OCI-LY3 (cell line): ENCODE measurements at regions not wholly inside any gene's neighbourhood (a gene's known extent, or its start where the extent isn't known, plus 50 kb on each side); places are given as distances from the start of the nearest gene placed in this dataset.

Source experiments
- H2AFZ ChIP-seq: fragments of 200-600, 300-600 bp; shearing (Covaris generic); 2 replicates; pipeline ENCODE4 v1.6.0; 2014; ENCODE audit warnings: antibody characterized with exemption, low read depth, low read length
- H3K27ac ChIP-seq: fragments of 200-600, 300-600 bp; sonication (generic); 2 replicates; pipeline ENCODE4 v1.5.1; 2014; ENCODE audit warnings: mild to moderate bottlenecking, low read length, moderate library complexity, mixed read lengths
- H3K27me3 ChIP-seq: fragments of 200-600, 300-600 bp; sonication (generic); 2 replicates; pipeline ENCODE4 v1.6.1; 2014; ENCODE audit warnings: low read depth, low read length, mixed read lengths
- H3K36me3 ChIP-seq: fragments of 200-600, 300-600 bp; sonication (generic); replicated peaks from 2 replicates; pipeline ENCODE3; 2014; ENCODE audit warnings: low read depth, low read length, mixed read lengths
- H3K4me1 ChIP-seq: fragments of 300-600, 200-600 bp; sonication (generic); 2 replicates; pipeline ENCODE4 v1.6.1; 2014; ENCODE audit warnings: low read length, mixed read lengths
- H3K4me2 ChIP-seq: fragments of 200-600, 300-600 bp; sonication (generic); 2 replicates; pipeline ENCODE4 v1.6.1; 2014; ENCODE audit warnings: low read length, mixed read lengths
- H3K4me3 ChIP-seq: fragments of 300-600, 200-600 bp; sonication (generic); 2 replicates; pipeline ENCODE4 v1.5.1; 2014; ENCODE audit warnings: antibody characterized with exemption, mild to moderate bottlenecking, low read length, moderate library complexity
- H3K79me2 ChIP-seq: fragments of 300-600, 200-600 bp; shearing (Covaris generic); 2 replicates; pipeline ENCODE4 v1.6.1; 2014; ENCODE audit warnings: mild to moderate bottlenecking, low read length, mixed read lengths
- H3K9ac ChIP-seq: fragments of 300-600, 200-600 bp; shearing (Covaris generic); 2 replicates; pipeline ENCODE4 v1.6.0; 2014; ENCODE audit warnings: mild to moderate bottlenecking, low read length, moderate library complexity
- H3K9me3 ChIP-seq: fragments of 200-600, 300-600 bp; shearing (Covaris generic); 2 replicates; pipeline ENCODE4 v1.6.1; 2014; ENCODE audit warnings: low read length, mixed read lengths; ENCODE audit not compliant: insufficient read depth
- H4K20me1 ChIP-seq: fragments of 200-600, 300-600 bp; sonication (generic); 2 replicates; pipeline ENCODE4 v1.6.1; 2016; ENCODE audit warnings: low read length, mixed read lengths; ENCODE audit not compliant: insufficient read depth
- EZH2phosphoT487 ChIP-seq: fragments of 200-600 bp; shearing (Covaris generic); IDR thresholded peaks from 2 replicates; pipeline ENCODE4 v1.6.1; 2018; ENCODE audit warnings: antibody characterized with exemption, mixed run types, low read depth
- TF ChIP-seq, protein P1 (sequence below): fragments of 200-600, 300-600 bp; sonication (generic); IDR thresholded peaks from 2 replicates; pipeline ENCODE4 v1.5.1; 2014; ENCODE audit warnings: antibody characterized with exemption, low read length, low read depth

DNA sequence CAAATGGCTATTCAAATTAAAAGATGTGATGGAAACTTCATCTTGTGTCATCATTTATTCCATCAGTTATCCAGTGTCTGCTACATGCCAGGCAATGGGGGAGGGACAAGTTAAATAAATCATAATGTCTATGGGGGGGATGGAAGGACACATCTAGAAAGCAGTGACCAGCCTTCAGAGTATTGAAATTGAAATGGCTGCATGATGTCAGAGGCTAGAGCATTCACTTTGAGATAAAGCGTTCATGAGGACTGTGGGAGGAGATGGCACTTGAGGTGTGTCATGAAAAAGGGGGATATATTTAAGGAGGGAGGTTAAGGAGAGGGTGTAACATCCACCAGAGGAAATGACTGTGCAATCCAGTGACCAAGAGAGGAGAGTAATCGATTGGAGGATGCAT is 50.6 kb downstream of the SLIT2 start:
- H3K79me2 ChIP-seq: no peaks in the 10 kb centered on the region
- no peak overlapping the region for H3K4me3 ChIP-seq
- no peak overlapping the region for H2AFZ ChIP-seq
- H3K36me3 ChIP-seq: no peaks in the 10 kb centered on the region
- no peaks in the 10 kb centered on the region for H3K27me3 ChIP-seq
- no peaks in the 10 kb centered on the region for H3K4me1 ChIP-seq
- TF ChIP-seq, protein P1, sequence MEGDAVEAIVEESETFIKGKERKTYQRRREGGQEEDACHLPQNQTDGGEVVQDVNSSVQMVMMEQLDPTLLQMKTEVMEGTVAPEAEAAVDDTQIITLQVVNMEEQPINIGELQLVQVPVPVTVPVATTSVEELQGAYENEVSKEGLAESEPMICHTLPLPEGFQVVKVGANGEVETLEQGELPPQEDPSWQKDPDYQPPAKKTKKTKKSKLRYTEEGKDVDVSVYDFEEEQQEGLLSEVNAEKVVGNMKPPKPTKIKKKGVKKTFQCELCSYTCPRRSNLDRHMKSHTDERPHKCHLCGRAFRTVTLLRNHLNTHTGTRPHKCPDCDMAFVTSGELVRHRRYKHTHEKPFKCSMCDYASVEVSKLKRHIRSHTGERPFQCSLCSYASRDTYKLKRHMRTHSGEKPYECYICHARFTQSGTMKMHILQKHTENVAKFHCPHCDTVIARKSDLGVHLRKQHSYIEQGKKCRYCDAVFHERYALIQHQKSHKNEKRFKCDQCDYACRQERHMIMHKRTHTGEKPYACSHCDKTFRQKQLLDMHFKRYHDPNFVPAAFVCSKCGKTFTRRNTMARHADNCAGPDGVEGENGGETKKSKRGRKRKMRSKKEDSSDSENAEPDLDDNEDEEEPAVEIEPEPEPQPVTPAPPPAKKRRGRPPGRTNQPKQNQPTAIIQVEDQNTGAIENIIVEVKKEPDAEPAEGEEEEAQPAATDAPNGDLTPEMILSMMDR: no peak
- no peak for TF ChIP-seq EZH2phosphoT487
- no peak overlapping the region for H3K4me2 ChIP-seq
- H3K9me3 ChIP-seq: no peaks in the 10 kb centered on the region
- no peak overlapping the region for H3K9ac ChIP-seq
- H4K20me1 ChIP-seq: no peaks in the 10 kb centered on the region
- no peak overlapping the region for H3K27ac ChIP-seq

DNA sequence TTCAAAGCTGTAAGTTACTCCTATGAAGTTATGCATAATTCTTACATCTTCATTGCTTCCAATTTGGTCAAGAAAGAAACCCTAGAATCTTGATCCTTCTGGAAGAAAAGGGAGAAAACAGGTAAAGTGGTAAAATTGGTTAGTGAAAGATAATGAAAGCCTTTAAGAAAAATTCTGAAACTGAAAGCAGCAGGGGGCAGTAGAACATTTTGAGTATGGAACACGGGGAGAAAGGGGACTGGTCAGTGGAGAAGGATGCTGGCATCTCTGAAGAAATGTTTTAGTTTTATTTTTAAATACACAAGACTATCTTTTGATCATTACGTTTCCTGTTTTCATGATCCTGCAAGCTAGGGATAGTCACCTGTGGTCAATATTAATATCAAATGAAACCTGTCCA is 54.3 kb downstream of the SLIT2 start:
- TF ChIP-seq, protein P1: peak; percentile 30
- TF ChIP-seq EZH2phosphoT487: no peak
- Histone ChIP-seq H3K4me3 (no peak overlapping the region), H3K4me1 (no peaks in the 10 kb centered on the region), H3K4me2 (no peak overlapping the region), H4K20me1 (no peaks in the 10 kb centered on the region), H3K27ac (no peak overlapping the region), H3K9ac (no peak overlapping the region), H3K9me3 (no peaks in the 10 kb centered on the region), H3K79me2 (no peaks in the 10 kb centered on the region), H3K27me3 (no peaks in the 10 kb centered on the region), H3K36me3 (no peaks in the 10 kb centered on the region), H2AFZ (no peak overlapping the region)

DNA sequence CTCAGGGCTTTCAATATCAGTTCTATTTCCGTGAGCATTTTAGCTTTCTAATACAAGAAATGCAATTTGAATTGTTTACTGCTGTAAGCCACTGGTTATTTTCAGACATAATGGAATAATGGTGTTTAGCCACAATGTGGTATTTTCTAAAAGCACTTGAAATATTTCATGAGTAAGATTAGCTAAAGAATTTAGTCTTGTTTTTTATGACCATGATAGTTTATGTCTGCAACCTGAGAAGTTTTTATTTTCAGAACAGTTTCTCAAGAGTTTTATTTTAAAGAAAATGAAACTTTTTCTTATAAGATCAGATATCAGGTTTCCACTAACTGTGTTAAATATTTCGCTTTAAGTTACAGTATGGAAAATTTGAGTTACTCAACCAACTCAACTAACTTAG is 60.2 kb downstream of the SLIT2 start:
- Histone ChIP-seq H3K79me2 (no peaks in the 10 kb centered on the region), H3K4me2 (no peak overlapping the region)

DNA sequence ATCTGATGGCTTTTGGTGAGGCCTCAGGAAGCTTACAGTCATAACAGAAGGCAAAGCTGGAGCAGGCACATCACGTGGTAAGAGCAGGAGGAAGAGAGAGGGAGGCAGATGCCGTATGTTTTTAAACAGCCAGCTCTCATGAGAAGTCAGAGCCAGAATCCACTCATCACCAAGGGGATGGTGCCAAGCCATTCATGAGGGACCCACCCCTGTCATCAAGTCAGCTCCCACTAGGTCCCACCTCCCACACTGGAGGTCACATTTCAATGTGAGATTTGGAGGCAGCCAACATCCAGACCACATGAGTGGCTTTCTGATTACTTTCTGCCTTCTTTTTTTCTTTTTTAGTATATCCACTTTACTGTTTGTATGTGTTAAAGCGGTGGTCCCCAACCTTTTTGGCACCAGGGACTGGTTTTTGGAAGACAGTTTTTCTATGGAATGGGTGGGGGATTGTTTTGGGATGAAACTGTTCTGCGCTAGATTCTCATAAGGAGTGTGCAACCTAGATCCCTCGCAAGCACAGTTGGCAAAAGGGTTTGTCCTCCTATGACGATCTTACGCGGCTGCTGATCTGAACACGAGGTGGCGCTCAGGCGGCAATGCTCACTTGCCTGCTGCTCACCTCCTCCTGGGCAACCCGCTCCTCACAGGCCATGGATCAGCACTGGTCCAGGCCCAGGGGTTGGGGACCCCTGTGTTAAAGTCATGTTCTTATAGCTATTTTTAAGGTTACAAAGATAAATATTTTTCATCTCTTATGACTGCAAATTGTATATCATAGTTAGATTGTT is 61.7 kb downstream of the SLIT2 start:
- TF ChIP-seq EZH2phosphoT487: no peak
- TF ChIP-seq, protein P1: no peak
- Histone ChIP-seq H3K79me2 (no peaks in the 10 kb centered on the region), H3K9ac (no peak overlapping the region), H3K9me3 (no peaks in the 10 kb centered on the region), H3K36me3 (no peaks in the 10 kb centered on the region), H3K27ac (no peak overlapping the region), H3K4me1 (0 out of 2 replicates have a peak, but pooled peaks cover 3% of the 10 kb centered on the region), H2AFZ (no peak overlapping the region), H3K27me3 (no peaks in the 10 kb centered on the region), H3K4me2 (no peak overlapping the region), H4K20me1 (no peaks in the 10 kb centered on the region), H3K4me3 (no peak overlapping the region)

More for the DNA sequence above, 60.2 kb downstream of the SLIT2 start:
- TF ChIP-seq, protein P1: no peak
- no peak for TF ChIP-seq EZH2phosphoT487
- Histone ChIP-seq H2AFZ (no peak overlapping the region), H3K27me3 (no peaks in the 10 kb centered on the region), H3K4me1 (0 out of 2 replicates have a peak, but pooled peaks cover 3% of the 10 kb centered on the region), H3K9me3 (no peaks in the 10 kb centered on the region), H3K9ac (no peak overlapping the region), H3K4me3 (no peak overlapping the region), H3K27ac (no peak overlapping the region), H4K20me1 (no peaks in the 10 kb centered on the region), H3K36me3 (no peaks in the 10 kb centered on the region)
